Neural cell (in vitro differentiated cells): ENCODE measurements at regions not wholly inside any gene's neighbourhood (a gene's known extent, or its start where the extent isn't known, plus 50 kb on each side); places are given as distances from the start of the nearest gene placed in this dataset.

ENCODE experiments used
- CTCF ChIP-seq: fragments of 450-650 bp; IDR thresholded peaks from 2 replicates; pipeline ENCODE4 v1.5.1; 2014; ENCODE audit warnings: antibody characterized with exemption, mild to moderate bottlenecking, moderate library complexity; ENCODE audit not compliant: poor library complexity, severe bottlenecking
- EZH2 ChIP-seq: fragments of 200-600, 300-800 bp; shearing (Covaris generic), sonication (generic); IDR thresholded peaks from 2 replicates; pipeline ENCODE4 v1.6.1; 2014; ENCODE audit warnings: antibody characterized with exemption, low read length, borderline replicate concordance, mild to moderate bottlenecking; ENCODE audit not compliant: insufficient read depth, poor library complexity, severe bottlenecking
- REST ChIP-seq: IDR thresholded peaks from 2 replicates; pipeline ENCODE4 v1.6.1; 2012; ENCODE audit warnings: borderline replicate concordance

GRCh38 chr10:90125456-90126255 lies 424.3 kb downstream of the KIF20B start:
- TF ChIP-seq EZH2 (no peak), CTCF (no peak), REST (no peak)
